MCF 10A (cell line): ENCODE measurements at regions not wholly inside any gene's neighbourhood (a gene's known extent, or its start where the extent isn't known, plus 50 kb on each side); places are given as distances from the start of the nearest gene placed in this dataset.

ENCODE experiments used
- BruUV-seq: library from RNA; stranded (reverse); fragments of 400-500 nt; replicated peaks from 2 replicates; lab custom pipeline; 2021; lab: Mats Ljungman, UMichigan
- CTCF ChIA-PET: fragments of 300-600 bp; sonication (Branson Sonifier 250); formaldehyde crosslinking; extraction: SDS; loops from one replicate; lab custom pipeline; 2021; ENCODE audit warnings: antibody characterized with exemption, inconsistent platforms; lab: Yijun Ruan, JAX
- POLR2A ChIA-PET: fragments of 300-600, 350-650 bp; sonication (Branson Sonifier 250); formaldehyde crosslinking; extraction: SDS; loops from one replicate; lab custom pipeline; 2020; ENCODE audit warnings: antibody characterized with exemption, inconsistent platforms; lab: Yijun Ruan, JAX
- DNase-seq: peaks from one replicate; pipeline ENCODE4 v3.0.0-alpha.2; 2018; ENCODE audit not compliant: unreplicated experiment
- H3K27ac Mint-ChIP-seq: one replicate; pipeline ENCODE4 v1.8.0; 2022; ENCODE audit warnings: mild to moderate bottlenecking, low read depth, mixed read lengths; ENCODE audit not compliant: unreplicated experiment
- H3K27me3 Mint-ChIP-seq: one replicate; pipeline ENCODE4 v1.8.0; 2022; ENCODE audit warnings: mixed read lengths; ENCODE audit not compliant: insufficient read depth, unreplicated experiment
- H3K36me3 Mint-ChIP-seq: one replicate; pipeline ENCODE4 v1.8.0; 2022; ENCODE audit warnings: mild to moderate bottlenecking, moderate library complexity, mixed read lengths; ENCODE audit not compliant: insufficient read depth, unreplicated experiment
- H3K4me1 Mint-ChIP-seq: one replicate; pipeline ENCODE4 v1.8.0; 2022; ENCODE audit warnings: mixed read lengths; ENCODE audit not compliant: insufficient read depth, unreplicated experiment
- H3K4me3 Mint-ChIP-seq: one replicate; pipeline ENCODE4 v1.8.0; 2022; ENCODE audit warnings: mild to moderate bottlenecking, moderate library complexity, mixed read lengths; ENCODE audit not compliant: unreplicated experiment
- H3K9me3 Mint-ChIP-seq: one replicate; pipeline ENCODE4 v1.8.0; 2022; ENCODE audit warnings: mixed read lengths; ENCODE audit not compliant: unreplicated experiment
- CTCF ChIP-seq: fragments of 200-600 bp; IDR thresholded peaks from one replicate; pipeline ENCODE4 v1.8.0; 2022; ENCODE audit warnings: antibody characterized with exemption, mild to moderate bottlenecking; ENCODE audit not compliant: unreplicated experiment
- intact Hi-C: fragments of 100-400 bp; cut with micrococcal nuclease; formaldehyde crosslinking; loops from 2 replicates; pipeline ENCODE4 v1.14.1; 2022

- intact Hi-C loops = loop anchor here (10.0 kb wide), 1 partner anchor 641 kb away; no protein-coding TSS in a partner anchor
- H3K27ac Mint-ChIP-seq = no peak overlapping the region
- H3K4me3 Mint-ChIP-seq = no peak overlapping the region
- peaks cover 11% of the 10 kb centered on the region for H3K9me3 Mint-ChIP-seq
- peaks cover 5% of the 10 kb centered on the region for H3K4me1 Mint-ChIP-seq
- ChIA-PET POLR2A (no interaction called here), CTCF (no interaction called here)
- TF ChIP-seq CTCF = no peak
- no peaks in the 10 kb centered on the region for H3K27me3 Mint-ChIP-seq
- BruUV-seq = no TSS peak
- no peak for DNase-seq
- no peaks in the 10 kb centered on the region for H3K36me3 Mint-ChIP-seq
Observed at GRCh38 chrX:5233830-5234229, 994.8 kb downstream of the NLGN4X start.

- ChIA-PET CTCF (no interaction called here), POLR2A (no interaction called here)
- Mint-ChIP-seq H3K4me1 (no peaks in the 10 kb centered on the region), H3K27ac (no peak overlapping the region), H3K9me3 (peaks cover 32% of the 10 kb centered on the region), H3K36me3 (no peaks in the 10 kb centered on the region), H3K4me3 (no peak overlapping the region), H3K27me3 (no peaks in the 10 kb centered on the region)
- DNase-seq = no peak
- TF ChIP-seq CTCF = no peak
- no TSS peak for BruUV-seq
- intact Hi-C loops = no loop called here
Observed at GRCh38 chrX:5220421-5220820, 1008.2 kb downstream of the NLGN4X start.

- ChIA-PET POLR2A (no interaction called here), CTCF (no interaction called here)
- no peak overlapping the region for H3K4me3 Mint-ChIP-seq
Observed at GRCh38 chrX:5194806-5195205, 1033.9 kb downstream of the NLGN4X start.

GRCh38 chrX:5180135-5180741 is 1048.4 kb downstream of the NLGN4X start:
- no TSS peak for BruUV-seq
- intact Hi-C loops = no loop called here

More at GRCh38 chrX:5194806-5195205, 1033.9 kb downstream of the NLGN4X start:
- DNase-seq = no peak
- Mint-ChIP-seq H3K27me3 (no peaks in the 10 kb centered on the region), H3K36me3 (no peaks in the 10 kb centered on the region), H3K9me3 (peaks cover 8% of the 10 kb centered on the region), H3K27ac (no peak overlapping the region), H3K4me1 (no peaks in the 10 kb centered on the region)
- intact Hi-C loops = no loop called here
- no peak for TF ChIP-seq CTCF
- BruUV-seq = no TSS peak

More at GRCh38 chrX:5180135-5180741, 1048.4 kb downstream of the NLGN4X start:
- Mint-ChIP-seq H3K27ac (no peak overlapping the region), H3K4me3 (no peak overlapping the region), H3K36me3 (no peaks in the 10 kb centered on the region), H3K4me1 (peaks cover 7% of the 10 kb centered on the region), H3K9me3 (peaks cover 14% of the 10 kb centered on the region), H3K27me3 (no peaks in the 10 kb centered on the region)
- ChIA-PET CTCF (interaction anchor here (0.6 kb wide), 1 partner anchor 198 kb away, joined by 3 read pairs; no protein-coding TSS in a partner anchor), POLR2A (no interaction called here)
- DNase-seq = no peak
- no peak for TF ChIP-seq CTCF
